NT2/D1 (cell line): ENCODE measurements at regions not wholly inside any gene's neighbourhood (a gene's known extent, or its start where the extent isn't known, plus 50 kb on each side); places are given as distances from the start of the nearest gene placed in this dataset.

Source experiments
- SUZ12 ChIP-seq: IDR thresholded peaks from 2 replicates; pipeline ENCODE4 v1.6.1; 2011; ENCODE audit not compliant: insufficient read length, insufficient read depth; ENCODE audit errors: extremely low read depth
- YY1 ChIP-seq: IDR thresholded peaks from 2 replicates; pipeline ENCODE4 v1.6.1; 2011; ENCODE audit not compliant: insufficient read length, insufficient read depth
- ZNF274 ChIP-seq: IDR thresholded peaks from 2 replicates; pipeline ENCODE4 v1.6.1; 2011; ENCODE audit warnings: mild to moderate bottlenecking, low read depth, low read length

- TF ChIP-seq ZNF274 (no peak), YY1 (no peak), SUZ12 (no peak)
Observed at GRCh38 chr19:56960959-56961543, 120.5 kb upstream of the PEG3 start.
